ENCODE measurements at regions not wholly inside any gene's neighbourhood (a gene's known extent, or its start where the extent isn't known, plus 50 kb on each side); places are given as distances from the start of the nearest gene placed in this dataset.

DNA sequence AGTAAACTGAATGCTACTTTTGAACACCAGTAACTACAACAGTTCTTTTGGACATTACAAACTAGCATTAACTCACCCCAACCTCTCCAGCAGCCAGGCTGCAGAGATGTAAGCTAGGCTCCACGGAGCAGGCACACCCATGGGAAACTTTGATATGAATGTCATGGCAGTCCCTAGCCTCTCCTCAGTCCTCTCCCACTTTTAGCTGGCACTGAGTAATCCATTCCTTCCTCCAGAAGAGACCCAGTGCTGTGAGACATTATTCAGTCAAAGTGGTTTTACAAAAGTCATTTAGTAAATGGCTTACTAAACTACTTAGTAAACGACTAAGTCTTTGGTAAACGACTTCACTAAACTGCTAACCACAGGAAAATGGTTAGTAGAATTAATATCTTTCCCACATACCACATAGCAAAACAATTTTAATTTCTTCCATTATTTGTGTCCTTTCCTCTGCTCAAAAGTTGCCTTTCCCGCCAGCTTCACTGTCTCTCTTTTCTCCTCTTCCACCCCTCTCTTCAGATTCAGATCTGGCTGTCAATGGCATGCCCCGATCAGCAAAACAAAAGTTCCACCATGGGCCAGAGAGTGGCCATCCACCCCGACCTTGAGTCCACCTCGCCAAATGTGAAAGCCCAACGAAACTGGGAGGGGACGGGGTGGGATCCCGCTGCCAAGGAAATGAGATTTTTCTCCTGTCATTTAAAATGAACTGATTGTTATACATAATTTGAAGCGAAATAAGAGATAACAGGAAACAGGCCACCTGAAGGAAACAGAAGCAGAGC lies 67.5 kb upstream of the TJP1 start:
- H3K27me3 Mint-ChIP-seq (ENCODE audit: low read depth) = no peaks in the 10 kb centered on the region
- DNase-seq (ENCODE audit: low read depth, low spot score) = no peak

GRCh38 chr15:29888646-29889045 lies 66.4 kb upstream of the TJP1 start:
- TF ChIP-seq CTCF (conservative IDR thresholded peaks at IDR 0.05) = no peak
- H3K9me3 Mint-ChIP-seq = peaks cover 10% of the 10 kb centered on the region
- H3K27me3 Mint-ChIP-seq (ENCODE audit: low read depth) = no peaks in the 10 kb centered on the region
- peak overlapping the region; percentile 95 for H3K27ac Mint-ChIP-seq (ENCODE audit: unreplicated experiment)
- peaks cover 35% of the 10 kb centered on the region for H3K4me1 Mint-ChIP-seq
- no peak for DNase-seq (ENCODE audit: low read depth, low spot score)
- H3K4me3 Mint-ChIP-seq = peak overlapping the region; percentile 50
- no peaks in the 10 kb centered on the region for H3K36me3 Mint-ChIP-seq (ENCODE audit: low read depth)

More for the DNA sequence above, 67.5 kb upstream of the TJP1 start:
- H3K4me1 Mint-ChIP-seq = peaks cover 35% of the 10 kb centered on the region
- H3K36me3 Mint-ChIP-seq (ENCODE audit: low read depth) = no peaks in the 10 kb centered on the region
- H3K27ac Mint-ChIP-seq (ENCODE audit: unreplicated experiment) = peak overlapping the region; percentile 92
- H3K4me3 Mint-ChIP-seq = no peak overlapping the region
- TF ChIP-seq CTCF (conservative IDR thresholded peaks at IDR 0.05) = no peak
- H3K9me3 Mint-ChIP-seq = peaks cover 11% of the 10 kb centered on the region

DNA sequence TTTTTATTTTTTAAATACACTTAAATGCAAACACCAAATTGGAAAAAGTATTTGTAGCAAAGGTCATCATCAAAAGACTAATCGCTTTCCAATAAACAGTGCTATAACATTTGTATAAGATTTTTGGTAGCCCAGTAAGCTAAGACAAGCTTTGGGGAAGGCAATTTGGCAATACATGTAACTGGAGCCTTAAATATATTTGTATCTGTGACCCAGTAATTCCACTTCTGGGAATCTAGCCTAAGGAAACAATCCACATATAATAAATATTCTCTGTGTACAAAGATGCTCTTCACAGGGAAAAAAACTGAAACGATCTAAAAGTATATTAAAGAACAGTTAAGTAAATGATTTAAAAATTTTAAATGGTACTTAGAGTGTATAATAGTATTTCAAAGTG lies 65.5 kb upstream of the TJP1 start:
- Mint-ChIP-seq H3K9me3 (peaks cover 7% of the 10 kb centered on the region), H3K27ac (ENCODE audit: unreplicated experiment) (no peak overlapping the region)
- DNase-seq (ENCODE audit: low read depth, low spot score) = no peak

GRCh38 chr15:29885183-29885582 lies 62.9 kb upstream of the TJP1 start:
- Mint-ChIP-seq H3K27ac (ENCODE audit: unreplicated experiment) (no peak overlapping the region), H3K4me3 (no peak overlapping the region)

More for the DNA sequence above, 65.5 kb upstream of the TJP1 start:
- no peak overlapping the region for H3K4me3 Mint-ChIP-seq
- H3K27me3 Mint-ChIP-seq (ENCODE audit: low read depth) = no peaks in the 10 kb centered on the region
- peaks cover 43% of the 10 kb centered on the region for H3K4me1 Mint-ChIP-seq
- H3K36me3 Mint-ChIP-seq (ENCODE audit: low read depth) = no peaks in the 10 kb centered on the region
- no peak for TF ChIP-seq CTCF (conservative IDR thresholded peaks at IDR 0.05)

DNA sequence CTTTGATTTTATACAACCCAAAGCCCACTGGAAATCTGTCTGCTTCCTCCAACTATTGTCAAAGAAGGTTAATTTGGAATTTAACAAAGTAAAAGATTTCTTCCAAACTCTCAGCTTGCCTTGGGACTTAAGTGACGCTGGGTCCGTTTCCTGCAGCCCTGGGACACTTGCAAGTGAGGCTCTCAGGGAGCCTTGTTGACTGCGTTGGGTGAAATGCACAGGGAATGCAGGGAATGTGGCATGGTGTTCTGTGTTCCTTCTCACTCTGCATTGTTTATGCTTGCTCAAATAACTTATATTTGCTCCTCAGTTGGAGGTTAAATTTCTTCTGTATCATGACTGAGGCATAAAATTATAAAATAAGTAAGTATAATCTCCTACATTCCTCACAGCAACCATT lies 60.9 kb upstream of the TJP1 start:
- H3K27ac Mint-ChIP-seq (ENCODE audit: unreplicated experiment) = no peak overlapping the region
- no peak overlapping the region for H3K4me3 Mint-ChIP-seq
- no peaks in the 10 kb centered on the region for H3K36me3 Mint-ChIP-seq (ENCODE audit: low read depth)
- H3K9me3 Mint-ChIP-seq = no peaks in the 10 kb centered on the region
- TF ChIP-seq CTCF (conservative IDR thresholded peaks at IDR 0.05) = no peak
- H3K4me1 Mint-ChIP-seq = peaks cover 45% of the 10 kb centered on the region
- no peak for DNase-seq (ENCODE audit: low read depth, low spot score)
- H3K27me3 Mint-ChIP-seq (ENCODE audit: low read depth) = no peaks in the 10 kb centered on the region

More at GRCh38 chr15:29885183-29885582, 62.9 kb upstream of the TJP1 start:
- DNase-seq (ENCODE audit: low read depth, low spot score) = no peak
- Mint-ChIP-seq H3K9me3 (no peaks in the 10 kb centered on the region), H3K4me1 (peaks cover 52% of the 10 kb centered on the region), H3K27me3 (ENCODE audit: low read depth) (no peaks in the 10 kb centered on the region), H3K36me3 (ENCODE audit: low read depth) (no peaks in the 10 kb centered on the region)
- TF ChIP-seq CTCF (conservative IDR thresholded peaks at IDR 0.05) = no peak

Data from neural crest cell (in vitro differentiated cells).